Ishikawa (cell line): ENCODE measurements at regions not wholly inside any gene's neighbourhood (a gene's known extent, or its start where the extent isn't known, plus 50 kb on each side); places are given as distances from the start of the nearest gene placed in this dataset.

Experiments used
- CEBPB ChIP-seq: IDR thresholded peaks from 2 replicates; pipeline ENCODE4 v1.6.1; 2012
- CREB1 ChIP-seq: IDR thresholded peaks from 2 replicates; pipeline ENCODE4 v1.6.1; 2012; ENCODE audit warnings: low read depth
- EGR1 ChIP-seq: IDR thresholded peaks from 2 replicates; pipeline ENCODE4 v1.6.1; 2012
- EP300 ChIP-seq: IDR thresholded peaks from 2 replicates; pipeline ENCODE4 v1.6.1; 2012; ENCODE audit warnings: borderline replicate concordance
- FOXM1 ChIP-seq: IDR thresholded peaks from 2 replicates; pipeline ENCODE4 v1.6.1; 2012; ENCODE audit warnings: low read depth, borderline replicate concordance
- MAX ChIP-seq: IDR thresholded peaks from 2 replicates; pipeline ENCODE4 v1.6.1; 2012
- NFIC ChIP-seq: IDR thresholded peaks from 2 replicates; pipeline ENCODE4 v1.6.1; 2012
- RAD21 ChIP-seq: IDR thresholded peaks from 2 replicates; pipeline ENCODE4 v1.6.1; 2012; ENCODE audit warnings: low read depth
- TAF1 ChIP-seq: IDR thresholded peaks from 2 replicates; pipeline ENCODE4 v1.6.1; 2012; ENCODE audit warnings: low read depth, mild to moderate bottlenecking
- TCF12 ChIP-seq: IDR thresholded peaks from 2 replicates; pipeline ENCODE4 v1.6.1; 2012; ENCODE audit warnings: low read depth
- TEAD4 ChIP-seq: IDR thresholded peaks from 2 replicates; pipeline ENCODE4 v1.6.1; 2012
- YY1 ChIP-seq: IDR thresholded peaks from 2 replicates; pipeline ENCODE4 v1.6.1; 2012; ENCODE audit warnings: low read depth
- ZBTB7A ChIP-seq: IDR thresholded peaks from 2 replicates; pipeline ENCODE4 v1.6.1; 2012; ENCODE audit warnings: low read depth
- TF ChIP-seq, protein P1 (sequence below): IDR thresholded peaks from 2 replicates; pipeline ENCODE4 v1.6.1; 2012; ENCODE audit warnings: low read depth, mild to moderate bottlenecking
- TF ChIP-seq, protein P2 (sequence below): IDR thresholded peaks from 2 replicates; pipeline ENCODE4 v1.6.1; 2012

GRCh38 chr6:97790926-97791590 lies 508.0 kb upstream of the MMS22L start:
- TF ChIP-seq FOXM1 (no peak), EP300 (no peak), MAX (no peak), TAF1 (no peak)

DNA sequence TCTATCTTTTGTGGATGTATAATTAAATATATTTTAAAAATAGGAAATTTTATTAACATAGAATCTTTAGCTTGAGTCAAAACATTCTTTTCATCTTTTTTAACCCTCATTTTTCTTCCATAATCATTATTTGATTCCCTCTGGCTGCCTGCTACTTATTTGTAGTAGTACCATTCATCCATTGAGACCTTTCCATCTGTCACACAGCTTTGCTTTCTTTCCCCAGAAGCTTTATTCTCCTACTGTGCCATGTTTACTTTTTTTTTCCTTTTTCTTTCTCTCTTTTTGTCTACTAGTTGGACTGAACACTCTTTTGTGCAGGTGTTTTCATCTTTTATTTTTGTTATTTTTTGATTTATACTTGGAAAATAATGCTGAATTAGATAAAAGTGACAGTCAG lies 522.6 kb upstream of the MMS22L start:
- TF ChIP-seq CREB1 = no peak
- TF ChIP-seq MAX = no peak
- TF ChIP-seq TEAD4 = no peak
- TF ChIP-seq NFIC = no peak

DNA sequence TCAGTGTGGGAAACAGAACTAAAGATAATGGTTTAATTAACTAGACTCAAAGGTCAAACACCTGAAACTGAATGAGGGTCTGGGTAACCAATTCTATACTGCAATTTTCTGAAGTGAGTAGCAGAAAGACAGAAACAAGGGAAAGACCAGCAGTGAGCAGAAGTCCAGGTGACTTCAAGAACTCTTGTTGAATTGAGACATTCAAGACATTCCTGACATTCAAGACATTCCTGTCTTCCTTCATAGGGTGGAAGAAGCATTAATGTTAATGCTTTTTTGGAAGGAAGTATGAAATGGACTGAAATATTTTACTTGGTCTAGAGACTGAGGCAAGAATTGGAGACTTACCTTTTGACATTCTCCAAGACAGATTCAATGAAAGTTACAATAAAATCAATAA lies 529.9 kb upstream of the MMS22L start:
- no peak for TF ChIP-seq YY1
- TF ChIP-seq TEAD4 = peak; percentile 92

- TF ChIP-seq RAD21 (no peak), NFIC (no peak), TEAD4 (no peak), EGR1 (no peak), ZBTB7A (no peak), TCF12 (no peak), FOXM1 (no peak), CEBPB (no peak), TAF1 (no peak), CREB1 (no peak), YY1 (no peak), MAX (no peak), EP300 (no peak)
- TF ChIP-seq, protein P1, sequence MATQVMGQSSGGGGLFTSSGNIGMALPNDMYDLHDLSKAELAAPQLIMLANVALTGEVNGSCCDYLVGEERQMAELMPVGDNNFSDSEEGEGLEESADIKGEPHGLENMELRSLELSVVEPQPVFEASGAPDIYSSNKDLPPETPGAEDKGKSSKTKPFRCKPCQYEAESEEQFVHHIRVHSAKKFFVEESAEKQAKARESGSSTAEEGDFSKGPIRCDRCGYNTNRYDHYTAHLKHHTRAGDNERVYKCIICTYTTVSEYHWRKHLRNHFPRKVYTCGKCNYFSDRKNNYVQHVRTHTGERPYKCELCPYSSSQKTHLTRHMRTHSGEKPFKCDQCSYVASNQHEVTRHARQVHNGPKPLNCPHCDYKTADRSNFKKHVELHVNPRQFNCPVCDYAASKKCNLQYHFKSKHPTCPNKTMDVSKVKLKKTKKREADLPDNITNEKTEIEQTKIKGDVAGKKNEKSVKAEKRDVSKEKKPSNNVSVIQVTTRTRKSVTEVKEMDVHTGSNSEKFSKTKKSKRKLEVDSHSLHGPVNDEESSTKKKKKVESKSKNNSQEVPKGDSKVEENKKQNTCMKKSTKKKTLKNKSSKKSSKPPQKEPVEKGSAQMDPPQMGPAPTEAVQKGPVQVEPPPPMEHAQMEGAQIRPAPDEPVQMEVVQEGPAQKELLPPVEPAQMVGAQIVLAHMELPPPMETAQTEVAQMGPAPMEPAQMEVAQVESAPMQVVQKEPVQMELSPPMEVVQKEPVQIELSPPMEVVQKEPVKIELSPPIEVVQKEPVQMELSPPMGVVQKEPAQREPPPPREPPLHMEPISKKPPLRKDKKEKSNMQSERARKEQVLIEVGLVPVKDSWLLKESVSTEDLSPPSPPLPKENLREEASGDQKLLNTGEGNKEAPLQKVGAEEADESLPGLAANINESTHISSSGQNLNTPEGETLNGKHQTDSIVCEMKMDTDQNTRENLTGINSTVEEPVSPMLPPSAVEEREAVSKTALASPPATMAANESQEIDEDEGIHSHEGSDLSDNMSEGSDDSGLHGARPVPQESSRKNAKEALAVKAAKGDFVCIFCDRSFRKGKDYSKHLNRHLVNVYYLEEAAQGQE = no peak
- TF ChIP-seq, protein P2, sequence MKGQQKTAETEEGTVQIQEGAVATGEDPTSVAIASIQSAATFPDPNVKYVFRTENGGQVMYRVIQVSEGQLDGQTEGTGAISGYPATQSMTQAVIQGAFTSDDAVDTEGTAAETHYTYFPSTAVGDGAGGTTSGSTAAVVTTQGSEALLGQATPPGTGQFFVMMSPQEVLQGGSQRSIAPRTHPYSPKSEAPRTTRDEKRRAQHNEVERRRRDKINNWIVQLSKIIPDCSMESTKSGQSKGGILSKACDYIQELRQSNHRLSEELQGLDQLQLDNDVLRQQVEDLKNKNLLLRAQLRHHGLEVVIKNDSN = no peak
Measured at GRCh38 chr6:97813889-97814567, 531.0 kb upstream of the MMS22L start.

DNA sequence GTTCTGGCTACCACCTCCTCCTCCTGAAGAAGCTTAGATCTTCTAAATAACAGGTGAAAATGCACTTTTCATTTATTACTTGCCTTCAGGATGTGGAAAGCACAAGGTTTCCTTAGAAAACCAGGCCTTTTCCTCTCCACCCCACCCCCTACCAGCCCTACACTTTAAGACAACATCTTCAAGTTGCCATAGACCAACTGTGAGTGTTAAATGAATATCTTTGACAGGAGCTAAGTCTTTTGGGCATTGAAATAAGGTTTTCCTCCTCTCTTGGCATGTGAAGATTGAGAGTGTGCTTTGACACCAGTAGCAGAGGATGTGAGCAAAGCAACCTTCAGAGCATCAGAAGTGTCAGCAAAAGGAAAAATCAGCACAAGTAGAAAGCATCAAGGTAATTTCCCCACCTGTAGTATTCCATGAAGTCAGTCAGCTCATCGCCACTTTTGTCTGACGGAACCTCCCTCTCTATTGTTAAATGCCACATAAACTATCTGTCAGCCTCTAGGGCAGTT lies 532.3 kb upstream of the MMS22L start:
- TF ChIP-seq YY1 (no peak), NFIC (no peak), RAD21 (no peak), ZBTB7A (no peak), CREB1 (no peak)

GRCh38 chr6:97816526-97816925 lies 533.5 kb upstream of the MMS22L start:
- TF ChIP-seq NFIC (no peak), TAF1 (no peak), TEAD4 (no peak), EGR1 (no peak), MAX (no peak), CEBPB (no peak), TCF12 (no peak), EP300 (no peak), CREB1 (no peak), ZBTB7A (no peak)
- TF ChIP-seq, protein P1 = no peak

- TF ChIP-seq NFIC (no peak), CREB1 (no peak), TAF1 (no peak)
- TF ChIP-seq, protein P2 = no peak
Measured at GRCh38 chr6:97819710-97820109, 536.7 kb upstream of the MMS22L start.
